Urothelium cell line (cell line): ENCODE measurements at regions not wholly inside any gene's neighbourhood (a gene's known extent, or its start where the extent isn't known, plus 50 kb on each side); places are given as distances from the start of the nearest gene placed in this dataset.
"Not testable (repeated sequence)": the region's sequence is repeated elsewhere in the genome, so short reads cannot be mapped to it uniquely, and the experiment has no call there.

Source experiments
- DNase-seq: peaks from one replicate; pipeline ENCODE4 v3.0.0; 2011; ENCODE audit warnings: low spot score, mixed read lengths
- FAIRE-seq: peaks from 2 replicates; lab custom pipeline; 2011; peaks lifted over from hg19 to GRCh38; lab: Jason Lieb, UNC

- no peak for FAIRE-seq
- DNase-seq, result no peak
These were observed 298.5 kb downstream of the SI start for GRCh38 chr3:164779816-164780215.

- FAIRE-seq (no peak), DNase-seq (no peak)
These were observed 325.5 kb downstream of the SI start for GRCh38 chr3:164752812-164753211.

GRCh38 chr3:164748626-164749025, 329.7 kb downstream of the SI start:
- FAIRE-seq, result no peak
- no peak for DNase-seq

- FAIRE-seq, result no peak
- DNase-seq, result no peak
These were observed 336.4 kb downstream of the SI start for GRCh38 chr3:164741869-164742268.

- DNase-seq, result no peak
- FAIRE-seq, result no peak
These were observed 341.1 kb downstream of the SI start for GRCh38 chr3:164737174-164737573.

DNA sequence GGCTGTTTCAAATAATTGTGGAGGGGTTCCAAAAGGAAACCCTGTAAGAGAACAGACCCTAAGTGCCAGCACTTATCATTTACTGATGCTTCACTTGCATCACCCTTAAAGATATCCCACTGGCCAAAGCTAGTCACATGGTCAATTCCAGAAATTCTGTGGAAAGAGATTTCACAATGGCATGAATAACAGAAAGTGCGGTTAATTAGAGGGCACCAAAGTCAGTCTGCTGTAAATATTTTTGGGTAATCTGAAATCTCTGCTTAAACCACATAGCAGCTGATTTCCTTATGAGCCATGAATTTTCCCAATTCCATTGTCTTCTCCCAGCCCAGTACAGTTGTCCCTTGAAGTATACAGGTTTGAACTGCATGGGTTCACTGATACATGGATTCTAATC, 346.1 kb downstream of the SI start:
- FAIRE-seq (no peak), DNase-seq (no peak)

- DNase-seq (no peak), FAIRE-seq (no peak)
These were observed 347.4 kb downstream of the SI start for GRCh38 chr3:164730815-164731360.

GRCh38 chr3:164723396-164723795, 354.9 kb downstream of the SI start:
- no peak for FAIRE-seq
- no peak for DNase-seq

GRCh38 chr3:164702808-164703207, 375.5 kb downstream of the SI start:
- DNase-seq, FAIRE-seq: not testable (repeated sequence)

DNA sequence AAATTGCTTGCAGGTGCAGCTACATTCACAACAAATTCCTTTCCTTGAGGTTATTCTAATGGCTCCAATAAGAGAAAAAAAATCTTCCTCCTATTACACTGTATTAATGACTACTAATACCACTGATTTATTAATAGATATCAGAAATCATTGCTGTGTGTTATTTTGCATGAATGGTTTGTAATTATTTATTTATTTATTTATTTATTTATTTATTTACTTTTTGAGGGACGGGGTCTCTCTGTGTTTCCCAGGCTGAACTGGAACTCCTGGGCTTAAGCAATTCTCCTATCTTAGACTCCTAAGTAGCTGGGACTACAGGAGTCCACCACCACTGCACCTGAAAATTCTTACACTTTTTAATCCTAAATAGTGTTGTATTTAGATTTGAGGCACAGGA, 390.4 kb downstream of the SI start:
- FAIRE-seq, result no peak

DNA sequence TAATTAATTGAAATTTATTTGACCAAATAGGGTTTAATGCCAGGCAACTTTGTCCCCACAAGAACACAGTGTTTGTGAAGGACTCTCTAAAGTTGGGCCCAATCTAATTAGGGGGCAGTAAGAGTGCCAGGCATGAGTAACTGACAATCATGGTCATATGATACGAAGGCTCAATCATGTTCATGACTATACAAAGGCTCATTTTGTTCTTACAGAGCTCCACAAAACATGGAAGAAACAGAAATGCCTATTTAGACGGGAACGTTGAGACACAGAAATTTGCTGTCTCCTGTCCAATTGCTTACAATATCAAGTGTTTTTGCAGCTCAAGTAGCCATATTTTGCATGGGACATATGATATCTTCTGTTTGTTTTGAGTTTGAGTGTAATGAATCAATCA, 391.1 kb downstream of the SI start:
- FAIRE-seq, result no peak
- no peak for DNase-seq

More for the DNA sequence above, 390.4 kb downstream of the SI start:
- DNase-seq, result no peak

GRCh38 chr3:164683489-164683888, 394.8 kb downstream of the SI start:
- FAIRE-seq, result no peak
- no peak for DNase-seq

DNA sequence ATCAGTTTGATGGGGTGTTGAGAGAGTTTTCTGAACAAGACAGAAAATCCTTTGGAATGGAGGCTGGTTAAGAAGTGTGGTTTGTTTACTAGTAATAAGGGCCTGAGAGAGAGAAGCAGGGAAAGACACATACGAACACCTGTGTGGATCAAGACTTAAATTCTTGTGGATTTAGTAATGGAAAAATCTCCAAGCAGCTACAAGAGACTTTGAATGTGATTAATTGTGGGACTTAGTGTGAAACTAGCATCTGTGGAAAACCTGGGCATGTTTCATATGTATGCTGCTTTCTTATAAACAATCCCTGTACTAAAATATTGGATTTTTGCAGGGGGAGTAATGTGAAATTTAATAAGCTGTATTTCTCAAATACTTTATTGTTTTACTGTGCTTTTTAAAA, 399.1 kb downstream of the SI start:
- FAIRE-seq, result no peak

DNA sequence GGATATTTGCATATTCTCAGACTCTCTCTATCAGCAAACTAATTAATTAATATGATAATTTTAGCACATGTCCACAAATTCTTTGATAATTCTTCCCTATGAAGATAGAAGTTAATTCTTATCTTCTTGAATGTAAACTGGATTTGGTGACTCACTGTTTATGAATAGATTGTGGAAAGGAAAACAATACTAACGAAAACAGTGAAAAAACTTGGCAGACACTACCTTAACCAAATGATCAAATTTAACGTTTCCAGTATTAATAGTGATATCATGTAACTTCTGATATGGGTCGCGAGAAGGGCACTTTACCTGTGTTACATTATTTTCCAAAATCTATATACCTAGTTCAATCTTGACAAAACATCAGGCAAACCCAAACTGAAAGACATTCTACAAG, 401.0 kb downstream of the SI start:
- FAIRE-seq (no peak), DNase-seq (no peak)

More for the DNA sequence above, 399.1 kb downstream of the SI start:
- DNase-seq, result no peak

DNA sequence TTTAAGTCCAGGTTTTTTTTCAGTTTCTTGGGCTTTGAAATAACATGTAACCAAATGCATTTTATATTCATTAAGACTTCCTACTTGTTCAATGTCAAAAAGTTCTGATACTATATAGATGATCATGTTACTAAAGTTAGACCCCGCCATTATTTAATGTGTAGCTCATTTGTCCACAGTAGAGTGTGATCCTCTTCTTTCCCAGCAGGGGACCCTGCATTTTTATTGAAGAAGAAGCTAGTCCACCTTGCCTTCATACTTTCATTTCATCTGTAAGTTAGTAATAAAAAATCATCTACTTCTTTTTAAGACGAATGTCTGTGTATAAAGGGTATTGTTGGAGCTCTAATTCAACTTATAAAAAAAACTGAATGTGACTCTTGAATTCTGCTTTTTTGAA, 404.6 kb downstream of the SI start:
- DNase-seq (no peak), FAIRE-seq (no peak)

GRCh38 chr3:164658125-164658524, 420.2 kb downstream of the SI start:
- DNase-seq (no peak), FAIRE-seq (no peak)

- FAIRE-seq (no peak), DNase-seq (no peak)
These were observed 420.7 kb downstream of the SI start for GRCh38 chr3:164657631-164658030.

GRCh38 chr3:164655462-164655861, 422.8 kb downstream of the SI start:
- FAIRE-seq (no peak), DNase-seq (no peak)

GRCh38 chr3:164641071-164641470, 437.2 kb downstream of the SI start:
- no peak for FAIRE-seq
- DNase-seq, result no peak

DNA sequence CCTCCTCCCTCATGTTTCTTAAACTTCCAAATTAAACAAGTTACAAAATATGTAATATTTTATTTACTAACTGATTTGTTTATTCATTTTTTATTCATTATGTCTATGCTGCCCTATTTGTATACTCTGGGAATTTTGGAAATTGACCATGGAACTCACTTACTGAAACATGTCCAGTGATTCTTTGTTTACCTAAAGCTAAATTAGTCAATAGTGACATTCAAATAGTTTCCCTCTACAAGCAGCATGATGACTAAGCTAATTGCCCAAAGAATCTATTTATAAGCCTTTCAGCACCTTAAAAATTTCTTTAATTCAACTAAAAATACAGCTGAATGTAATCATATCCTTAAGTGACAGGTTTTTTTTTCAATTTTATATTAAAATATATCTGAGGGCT, 437.7 kb downstream of the SI start:
- FAIRE-seq, result no peak
- DNase-seq, result no peak

DNA sequence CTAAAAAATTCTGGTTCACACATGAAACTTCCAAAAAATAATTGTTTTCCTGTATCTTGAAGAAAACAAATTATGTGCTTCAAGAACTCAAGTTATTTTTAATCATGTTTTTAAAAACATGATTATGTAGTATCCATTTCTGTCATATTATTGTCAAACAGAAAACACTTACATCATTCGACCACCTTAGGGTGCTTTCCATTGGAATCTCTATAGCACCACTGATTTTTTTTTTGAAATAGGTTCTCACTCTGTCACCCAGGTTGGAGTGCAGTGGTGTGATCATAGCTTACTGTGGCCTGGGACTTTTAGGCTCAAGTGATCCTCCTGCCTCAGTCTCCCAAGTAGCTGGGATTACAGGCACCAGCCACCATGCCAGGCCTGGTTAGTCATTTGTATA, 457.3 kb downstream of the SI start:
- FAIRE-seq, result no peak
- DNase-seq, result no peak

GRCh38 chr3:164620423-164620822, 457.9 kb downstream of the SI start:
- DNase-seq (no peak), FAIRE-seq (no peak)

DNA sequence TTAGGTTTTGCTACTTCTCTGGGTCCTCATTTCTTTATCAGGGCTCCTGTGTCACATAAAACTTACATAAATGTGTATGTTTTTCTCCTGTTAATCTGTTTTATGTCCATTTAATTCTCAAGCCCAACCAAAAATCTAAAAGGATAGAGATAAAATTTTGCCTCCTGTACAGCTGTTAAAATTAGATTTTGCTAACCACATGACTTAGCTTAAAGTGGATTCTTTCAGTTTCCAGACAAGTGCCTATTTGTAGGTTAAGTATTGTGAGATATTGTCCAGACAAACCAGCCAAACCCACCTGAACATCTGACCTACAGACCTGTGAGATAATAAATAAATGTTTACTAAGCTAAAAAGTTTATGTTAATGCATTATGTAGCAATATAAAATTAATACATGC, 465.5 kb downstream of the SI start:
- DNase-seq (no peak), FAIRE-seq (no peak)
